MCF 10A (cell line): ENCODE measurements at regions not wholly inside any gene's neighbourhood (a gene's known extent, or its start where the extent isn't known, plus 50 kb on each side); places are given as distances from the start of the nearest gene placed in this dataset.

ENCODE experiments used
- BruUV-seq: library from RNA; stranded (reverse); fragments of 400-500 nt; replicated peaks from 2 replicates; lab custom pipeline; 2021; lab: Mats Ljungman, UMichigan
- CTCF ChIA-PET: fragments of 300-600 bp; sonication (Branson Sonifier 250); formaldehyde crosslinking; extraction: SDS; loops from one replicate; lab custom pipeline; 2021; ENCODE audit warnings: antibody characterized with exemption, inconsistent platforms; lab: Yijun Ruan, JAX
- POLR2A ChIA-PET: fragments of 300-600, 350-650 bp; sonication (Branson Sonifier 250); formaldehyde crosslinking; extraction: SDS; loops from one replicate; lab custom pipeline; 2020; ENCODE audit warnings: antibody characterized with exemption, inconsistent platforms; lab: Yijun Ruan, JAX
- DNase-seq: peaks from one replicate; pipeline ENCODE4 v3.0.0-alpha.2; 2018; ENCODE audit not compliant: unreplicated experiment
- H3K27ac Mint-ChIP-seq: one replicate; pipeline ENCODE4 v1.8.0; 2022; ENCODE audit warnings: mild to moderate bottlenecking, low read depth, mixed read lengths; ENCODE audit not compliant: unreplicated experiment
- H3K27me3 Mint-ChIP-seq: one replicate; pipeline ENCODE4 v1.8.0; 2022; ENCODE audit warnings: mixed read lengths; ENCODE audit not compliant: insufficient read depth, unreplicated experiment
- H3K36me3 Mint-ChIP-seq: one replicate; pipeline ENCODE4 v1.8.0; 2022; ENCODE audit warnings: mild to moderate bottlenecking, moderate library complexity, mixed read lengths; ENCODE audit not compliant: insufficient read depth, unreplicated experiment
- H3K4me1 Mint-ChIP-seq: one replicate; pipeline ENCODE4 v1.8.0; 2022; ENCODE audit warnings: mixed read lengths; ENCODE audit not compliant: insufficient read depth, unreplicated experiment
- H3K4me3 Mint-ChIP-seq: one replicate; pipeline ENCODE4 v1.8.0; 2022; ENCODE audit warnings: mild to moderate bottlenecking, moderate library complexity, mixed read lengths; ENCODE audit not compliant: unreplicated experiment
- H3K9me3 Mint-ChIP-seq: one replicate; pipeline ENCODE4 v1.8.0; 2022; ENCODE audit warnings: mixed read lengths; ENCODE audit not compliant: unreplicated experiment
- CTCF ChIP-seq: fragments of 200-600 bp; IDR thresholded peaks from one replicate; pipeline ENCODE4 v1.8.0; 2022; ENCODE audit warnings: antibody characterized with exemption, mild to moderate bottlenecking; ENCODE audit not compliant: unreplicated experiment
- intact Hi-C: fragments of 100-400 bp; cut with micrococcal nuclease; formaldehyde crosslinking; loops from 2 replicates; pipeline ENCODE4 v1.14.1; 2022

- TF ChIP-seq CTCF, result no peak
- BruUV-seq, result no TSS peak
- H3K27ac Mint-ChIP-seq, result no peak overlapping the region
- no peaks in the 10 kb centered on the region for H3K36me3 Mint-ChIP-seq
- intact Hi-C loops, result no loop called here
- no peak for DNase-seq
- CTCF ChIA-PET, result interaction anchor here (0.9 kb wide), 1 partner anchor 564 kb away, joined by 4 read pairs; no protein-coding TSS in a partner anchor
- POLR2A ChIA-PET, result no interaction called here
- H3K9me3 Mint-ChIP-seq, result no peaks in the 10 kb centered on the region
- H3K4me3 Mint-ChIP-seq, result no peak overlapping the region
- no peaks in the 10 kb centered on the region for H3K4me1 Mint-ChIP-seq
- H3K27me3 Mint-ChIP-seq, result no peaks in the 10 kb centered on the region
These were observed 591.1 kb upstream of the BOD1L1 start for GRCh38 chr4:14218641-14219040.

DNA sequence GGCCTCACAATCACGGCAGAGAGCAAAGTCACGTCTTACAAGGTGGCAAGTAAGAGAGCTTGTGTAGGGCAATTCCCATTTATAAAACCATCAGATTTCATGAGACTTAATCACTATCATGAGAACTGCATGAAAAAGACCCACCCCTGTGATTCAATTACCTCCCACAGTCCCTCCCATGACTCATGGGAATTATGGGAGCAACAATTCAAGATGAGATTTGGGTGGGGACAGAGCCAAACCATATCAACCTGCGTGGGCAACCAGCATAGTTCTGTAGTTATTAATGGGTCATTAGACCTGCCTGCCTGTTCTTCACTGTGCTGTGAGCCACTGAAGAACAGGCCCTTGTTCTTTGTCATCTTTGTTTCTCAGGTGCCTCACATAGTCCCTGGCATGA, 593.7 kb upstream of the BOD1L1 start:
- ChIA-PET POLR2A (no interaction called here), CTCF (interaction anchor here (0.7 kb wide), 1 partner anchor 9 kb away, joined by 3 read pairs; no protein-coding TSS in a partner anchor)
- no peak overlapping the region for H3K4me3 Mint-ChIP-seq
- no peak overlapping the region for H3K27ac Mint-ChIP-seq
- H3K4me1 Mint-ChIP-seq, result no peaks in the 10 kb centered on the region
- H3K9me3 Mint-ChIP-seq, result no peaks in the 10 kb centered on the region
- intact Hi-C loops, result no loop called here
- H3K27me3 Mint-ChIP-seq, result no peaks in the 10 kb centered on the region
- no TSS peak for BruUV-seq
- no peak for TF ChIP-seq CTCF
- no peak for DNase-seq
- no peaks in the 10 kb centered on the region for H3K36me3 Mint-ChIP-seq

- no peak for DNase-seq
- H3K9me3 Mint-ChIP-seq, result no peaks in the 10 kb centered on the region
- BruUV-seq, result no TSS peak
- TF ChIP-seq CTCF, result no peak
- no peak overlapping the region for H3K27ac Mint-ChIP-seq
- intact Hi-C loops, result no loop called here
- no peaks in the 10 kb centered on the region for H3K27me3 Mint-ChIP-seq
- POLR2A ChIA-PET, result interaction anchor here (0.6 kb wide), 1 partner anchor 54 kb away, joined by 3 read pairs; no protein-coding TSS in a partner anchor
- CTCF ChIA-PET, result interaction anchor here (1.1 kb wide), 1 partner anchor 10 kb away, joined by 4 read pairs; no protein-coding TSS in a partner anchor
- H3K36me3 Mint-ChIP-seq, result no peaks in the 10 kb centered on the region
- H3K4me3 Mint-ChIP-seq, result no peak overlapping the region
- H3K4me1 Mint-ChIP-seq, result no peaks in the 10 kb centered on the region
These were observed 595.0 kb upstream of the BOD1L1 start for GRCh38 chr4:14222377-14223029.

- no peak overlapping the region for H3K4me3 Mint-ChIP-seq
- DNase-seq, result no peak
- H3K27me3 Mint-ChIP-seq, result no peaks in the 10 kb centered on the region
- H3K27ac Mint-ChIP-seq, result no peak overlapping the region
- H3K9me3 Mint-ChIP-seq, result no peaks in the 10 kb centered on the region
- no peak for TF ChIP-seq CTCF
- ChIA-PET POLR2A (no interaction called here), CTCF (interaction anchor here (0.6 kb wide), 1 partner anchor 45 kb away, joined by 5 read pairs; no protein-coding TSS in a partner anchor)
- no peaks in the 10 kb centered on the region for H3K4me1 Mint-ChIP-seq
- no TSS peak for BruUV-seq
- H3K36me3 Mint-ChIP-seq, result no peaks in the 10 kb centered on the region
- intact Hi-C loops, result no loop called here
These were observed 595.9 kb upstream of the BOD1L1 start for GRCh38 chr4:14223461-14223860.
